ENCODE measurements at regions not wholly inside any gene's neighbourhood (a gene's known extent, or its start where the extent isn't known, plus 50 kb on each side); places are given as distances from the start of the nearest gene placed in this dataset.

DNA sequence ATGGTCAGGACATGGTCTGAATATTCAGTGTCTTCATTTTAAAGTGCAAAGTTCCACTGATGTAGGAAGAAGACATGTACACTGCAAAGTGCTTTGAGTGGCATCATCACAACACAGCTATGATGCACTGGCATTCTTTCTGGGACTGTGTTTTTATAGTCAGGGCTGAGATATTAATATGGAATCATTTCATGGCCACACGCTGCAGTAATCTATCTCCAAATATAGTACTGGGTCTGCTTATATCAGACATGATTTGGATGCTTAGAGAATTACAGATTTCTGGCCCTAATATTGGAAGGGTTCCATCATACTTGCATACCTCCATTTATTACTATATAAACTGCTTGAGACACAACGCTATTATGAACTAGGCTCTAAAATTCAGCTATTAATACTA is 1170.9 kb downstream of the NLGN4X start:
- TF ChIP-seq TAF1 (IDR thresholded peaks at IDR 0.05; ENCODE audit: borderline replicate concordance, insufficient read depth, low read length), result no peak
- TF ChIP-seq REST (IDR thresholded peaks at IDR 0.05; ENCODE audit: insufficient read depth in 1 of 2, low read depth in 2 of 2, low read length in 2 of 2), result no peak
- TF ChIP-seq SIN3A (IDR thresholded peaks at IDR 0.05; ENCODE audit: borderline replicate concordance, insufficient read depth, low read length), result no peak
- no peak for TF ChIP-seq FOXP2 (optimal IDR thresholded peaks at IDR 0.05; ENCODE audit: borderline replicate concordance, extremely low read depth, extremely low read length, insufficient read depth)
- TF ChIP-seq POLR2AphosphoS5 (IDR thresholded peaks at IDR 0.05; ENCODE audit: low read depth, low read length), result no peak

DNA sequence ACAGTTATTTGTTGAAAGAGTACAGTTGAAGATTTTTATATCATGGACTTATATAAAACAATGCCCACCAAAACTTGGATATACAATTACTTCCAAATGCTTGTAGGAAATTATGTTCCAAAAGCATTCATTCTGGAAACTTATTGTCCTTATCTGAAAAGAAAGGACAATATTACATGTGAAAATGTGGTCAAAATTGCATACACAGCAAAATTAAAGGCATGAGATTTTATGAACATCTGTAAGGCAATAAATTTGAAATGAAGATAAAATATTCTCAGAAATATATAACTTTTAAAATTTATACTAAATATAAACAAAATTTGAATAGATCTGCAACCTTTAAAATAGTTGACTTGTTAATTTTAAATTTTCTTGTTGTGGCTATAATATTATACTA is 1173.8 kb downstream of the NLGN4X start:
- TF ChIP-seq FOXP2 (optimal IDR thresholded peaks at IDR 0.05; ENCODE audit: borderline replicate concordance, extremely low read depth, extremely low read length, insufficient read depth), result no peak
- no peak for TF ChIP-seq POLR2AphosphoS5 (IDR thresholded peaks at IDR 0.05; ENCODE audit: low read depth, low read length)
- TF ChIP-seq SIN3A (IDR thresholded peaks at IDR 0.05; ENCODE audit: borderline replicate concordance, insufficient read depth, low read length), result no peak
- no peak for TF ChIP-seq REST (IDR thresholded peaks at IDR 0.05; ENCODE audit: insufficient read depth in 1 of 2, low read depth in 2 of 2, low read length in 2 of 2)
- TF ChIP-seq TAF1 (IDR thresholded peaks at IDR 0.05; ENCODE audit: borderline replicate concordance, insufficient read depth, low read length), result no peak

DNA sequence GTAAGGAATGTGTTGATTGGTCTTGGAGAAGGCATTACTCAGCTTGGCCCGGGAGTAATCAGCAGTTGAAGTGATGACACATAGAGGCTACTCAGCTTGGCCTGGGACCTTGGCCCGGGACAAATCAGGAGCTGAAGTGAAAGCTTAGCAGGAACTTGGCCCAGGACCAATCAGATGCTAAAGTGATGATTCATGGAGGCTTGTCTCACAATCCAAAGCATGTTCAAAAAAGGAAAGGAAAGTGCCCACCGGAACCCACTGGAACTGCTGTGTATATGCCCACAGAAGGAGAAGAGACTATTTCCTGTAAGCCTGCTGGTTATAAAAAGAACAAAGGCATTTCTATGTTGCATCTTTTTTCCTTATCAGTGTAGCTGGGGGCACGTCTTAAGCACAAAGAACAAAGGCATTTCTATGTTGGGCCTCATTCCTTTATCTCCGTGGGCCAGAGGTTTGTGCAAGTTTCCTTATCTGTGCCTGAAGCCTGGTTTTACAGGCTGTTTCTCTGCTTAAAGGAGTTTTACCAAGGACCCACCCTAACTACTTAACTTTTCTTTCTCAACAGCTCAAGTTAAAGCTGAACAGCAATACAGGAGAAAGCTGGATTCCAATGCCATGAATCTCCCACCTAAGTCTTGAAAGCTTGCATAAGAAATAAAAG is 1176.7 kb downstream of the NLGN4X start:
- TF ChIP-seq POLR2AphosphoS5 (IDR thresholded peaks at IDR 0.05; ENCODE audit: low read depth, low read length) (no peak), SIN3A (IDR thresholded peaks at IDR 0.05; ENCODE audit: borderline replicate concordance, insufficient read depth, low read length) (no peak), FOXP2 (optimal IDR thresholded peaks at IDR 0.05; ENCODE audit: borderline replicate concordance, extremely low read depth, extremely low read length, insufficient read depth) (no peak), TAF1 (IDR thresholded peaks at IDR 0.05; ENCODE audit: borderline replicate concordance, insufficient read depth, low read length) (no peak), REST (IDR thresholded peaks at IDR 0.05; ENCODE audit: insufficient read depth in 1 of 2, low read depth in 2 of 2, low read length in 2 of 2) (no peak)

GRCh38 chrX:5042563-5042962 is 1186.1 kb downstream of the NLGN4X start:
- TF ChIP-seq TAF1 (IDR thresholded peaks at IDR 0.05; ENCODE audit: borderline replicate concordance, insufficient read depth, low read length) (no peak), REST (IDR thresholded peaks at IDR 0.05; ENCODE audit: insufficient read depth in 1 of 2, low read depth in 2 of 2, low read length in 2 of 2) (no peak), FOXP2 (optimal IDR thresholded peaks at IDR 0.05; ENCODE audit: borderline replicate concordance, extremely low read depth, extremely low read length, insufficient read depth) (no peak), SIN3A (IDR thresholded peaks at IDR 0.05; ENCODE audit: borderline replicate concordance, insufficient read depth, low read length) (no peak), POLR2AphosphoS5 (IDR thresholded peaks at IDR 0.05; ENCODE audit: low read depth, low read length) (no peak)

Data from PFSK-1 (cell line).